ENCODE measurements at regions not wholly inside any gene's neighbourhood (a gene's known extent, or its start where the extent isn't known, plus 50 kb on each side); places are given as distances from the start of the nearest gene placed in this dataset.

GRCh38 chr12:130102266-130102665, 60.0 kb upstream of the FZD10 start:
- no peak for DNase-seq (ENCODE audit: low spot score)

DNA sequence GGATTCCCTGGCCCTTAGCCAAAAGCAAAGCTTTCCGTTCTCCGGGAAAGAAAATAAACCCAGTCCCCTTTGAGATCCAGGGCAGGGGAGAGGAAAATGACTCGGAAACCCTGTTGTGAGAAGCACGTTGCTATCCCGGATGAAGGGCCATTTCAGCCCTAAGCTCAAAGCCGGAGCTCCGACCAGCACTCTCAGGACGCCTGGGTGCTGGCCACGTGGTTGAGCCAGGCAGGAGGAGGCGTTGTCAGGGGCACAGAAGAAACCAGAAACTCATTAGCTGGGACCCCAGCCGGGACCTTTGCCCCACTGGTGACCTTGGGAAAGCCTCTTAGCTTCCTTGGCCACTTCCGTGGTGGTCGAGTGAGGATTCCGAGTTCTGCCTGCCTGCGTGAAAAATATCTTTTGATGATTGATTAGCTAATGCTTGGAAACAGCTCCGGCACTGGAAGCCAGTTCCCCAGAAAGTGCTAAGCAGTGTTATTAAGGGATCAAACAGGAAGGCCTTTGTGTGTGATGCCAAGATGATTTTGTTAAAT, 57.6 kb upstream of the FZD10 start:
- no peak for DNase-seq (ENCODE audit: low spot score)

GRCh38 chr12:130109062-130109945, 53.0 kb upstream of the FZD10 start:
- no peak for DNase-seq (ENCODE audit: low spot score)

DNA sequence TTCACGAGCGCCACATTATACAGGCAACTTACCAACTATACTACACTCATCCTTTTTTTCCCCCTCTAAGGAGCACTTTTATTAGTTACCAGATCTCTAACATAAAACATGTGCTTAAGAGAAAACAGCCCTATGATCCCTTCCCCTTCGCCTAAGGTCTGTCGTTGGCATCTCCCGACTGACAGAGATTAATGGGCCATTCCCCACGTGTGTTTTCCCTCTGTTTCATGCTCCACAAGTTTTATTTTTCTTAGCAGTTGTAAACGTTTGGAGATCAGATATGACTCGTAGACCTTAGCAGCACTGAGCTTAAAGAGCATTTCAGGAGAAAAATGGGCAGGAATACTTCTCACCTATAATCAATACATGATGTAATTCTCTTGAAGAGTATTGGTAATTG, 51.4 kb upstream of the FZD10 start:
- DNase-seq (ENCODE audit: low spot score): no peak

- no peak for DNase-seq (ENCODE audit: low spot score)
These were observed 50.2 kb upstream of the FZD10 start for GRCh38 chr12:130111965-130112496.
